ENCODE measurements at regions not wholly inside any gene's neighbourhood (a gene's known extent, or its start where the extent isn't known, plus 50 kb on each side); places are given as distances from the start of the nearest gene placed in this dataset.

DNA sequence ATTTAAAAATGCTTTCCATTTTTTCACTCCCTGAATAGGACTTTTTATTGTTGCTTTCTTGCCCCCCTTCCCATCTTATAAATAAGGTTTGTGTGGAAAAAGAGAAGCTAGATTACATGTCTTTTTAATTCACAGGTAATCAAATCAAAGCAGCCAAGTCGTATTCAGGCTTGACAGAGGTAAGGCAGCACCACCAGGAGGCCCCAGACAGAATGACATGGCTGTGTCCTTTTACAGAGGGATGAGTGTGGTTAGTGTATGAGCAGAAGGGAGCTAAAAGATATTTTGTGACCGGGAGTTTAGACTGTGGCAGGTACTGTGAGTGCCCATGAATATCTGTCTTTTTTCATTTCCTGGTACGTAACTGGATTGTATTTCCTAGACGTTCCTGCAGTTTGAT is 596.1 kb downstream of the ETNK1 start:
- intact Hi-C loops (cut with DNase I; ENCODE audit: low total_unique reads), result no loop called here

DNA sequence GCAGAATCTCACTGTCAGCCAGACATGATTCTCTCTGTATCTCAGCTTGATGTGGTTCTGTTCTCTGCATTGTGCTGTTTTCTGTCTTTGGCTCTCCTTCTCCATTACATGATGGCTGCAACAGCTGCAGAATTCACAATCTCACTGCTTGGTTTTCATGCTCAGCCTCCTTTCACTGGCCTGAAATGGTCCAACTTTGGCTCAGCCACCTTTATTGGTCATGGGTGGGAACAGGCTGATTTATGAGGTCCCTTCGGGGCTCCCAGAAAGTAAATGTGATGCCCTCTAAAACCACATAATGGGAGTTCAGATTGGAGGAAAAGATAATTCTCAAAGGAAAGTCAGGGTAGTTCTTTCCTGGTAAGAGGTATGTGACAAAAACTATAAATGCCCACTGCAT is 597.0 kb downstream of the ETNK1 start:
- no peak overlapping the region for H3K27ac ChIP-seq
- intact Hi-C loops (cut with DNase I; ENCODE audit: low total_unique reads), result no loop called here
- no peak for TF ChIP-seq CTCF (IDR thresholded peaks at IDR 0.05)
- TF ChIP-seq POLR2A (IDR thresholded peaks at IDR 0.05), result no peak
- no peak for TF ChIP-seq POLR2AphosphoS5 (IDR thresholded peaks at IDR 0.05)
- DNase-seq (ENCODE audit: low spot score in 2 of 2), result no peak
- H3K27me3 ChIP-seq, result no peaks in the 10 kb centered on the region
- H3K4me3 ChIP-seq, result no peak overlapping the region
- no peaks in the 10 kb centered on the region for H3K4me1 ChIP-seq
- no peaks in the 10 kb centered on the region for H3K9me3 ChIP-seq
- no peaks in the 10 kb centered on the region for H3K36me3 ChIP-seq

More for the DNA sequence above, 596.1 kb downstream of the ETNK1 start:
- H3K36me3 ChIP-seq, result no peaks in the 10 kb centered on the region
- no peak overlapping the region for H3K27ac ChIP-seq
- TF ChIP-seq CTCF (IDR thresholded peaks at IDR 0.05), result no peak
- no peak overlapping the region for H3K4me3 ChIP-seq
- no peak for DNase-seq (ENCODE audit: low spot score in 2 of 2)
- peaks cover 2 to 4% of the 10 kb centered on the region in 2 donors for H3K9me3 ChIP-seq
- no peaks in the 10 kb centered on the region for H3K4me1 ChIP-seq
- H3K27me3 ChIP-seq, result no peaks in the 10 kb centered on the region

DNA sequence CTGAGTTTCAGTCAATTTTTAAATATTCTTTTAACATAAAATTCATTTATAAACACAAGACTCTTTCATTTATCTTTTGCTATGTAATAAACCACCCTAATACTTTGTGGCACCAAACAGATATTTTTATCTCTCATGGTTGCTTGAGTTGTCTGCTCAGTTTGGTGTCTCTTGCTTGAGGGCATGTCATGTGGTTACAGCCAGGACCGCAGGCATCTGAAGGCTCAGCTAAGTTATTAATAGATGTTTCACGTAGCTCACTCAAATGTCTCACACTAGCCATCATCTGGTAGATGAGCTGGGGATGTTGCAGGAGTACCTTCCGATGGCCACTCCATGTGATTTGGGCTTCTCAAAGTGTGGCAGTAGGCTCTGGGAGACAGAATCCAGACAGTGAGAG is 597.8 kb downstream of the ETNK1 start:
- Histone ChIP-seq H3K27me3 (no peaks in the 10 kb centered on the region), H3K4me1 (no peaks in the 10 kb centered on the region), H3K27ac (no peak overlapping the region), H3K4me3 (no peak overlapping the region), H3K9me3 (no peaks in the 10 kb centered on the region), H3K36me3 (no peaks in the 10 kb centered on the region)
- TF ChIP-seq POLR2A (IDR thresholded peaks at IDR 0.05) (no peak), POLR2AphosphoS5 (IDR thresholded peaks at IDR 0.05) (no peak), CTCF (IDR thresholded peaks at IDR 0.05) (no peak)
- no peak for DNase-seq (ENCODE audit: low spot score in 2 of 2)
- intact Hi-C loops (cut with DNase I; ENCODE audit: low total_unique reads), result no loop called here

DNA sequence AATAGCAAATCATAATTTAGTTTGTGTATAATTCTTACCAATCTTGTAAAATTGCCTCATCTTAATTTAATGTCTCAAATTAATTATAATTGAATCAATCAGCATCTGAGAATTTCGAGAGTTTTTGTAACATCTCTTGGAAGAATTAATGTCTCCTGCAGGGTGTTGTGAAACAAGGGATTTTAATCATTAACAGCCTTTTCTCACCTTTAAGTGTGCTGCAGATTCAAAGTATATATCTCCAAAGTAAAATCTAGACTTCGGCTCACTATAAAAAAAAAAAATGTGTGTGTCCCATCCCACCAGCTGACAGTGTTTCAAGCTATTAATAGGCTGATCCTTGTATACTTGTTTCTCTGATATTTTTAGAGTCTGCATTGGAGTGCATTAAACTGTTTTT is 603.1 kb downstream of the ETNK1 start:
- TF ChIP-seq CTCF (IDR thresholded peaks at IDR 0.05) (no peak), POLR2A (IDR thresholded peaks at IDR 0.05) (no peak), POLR2AphosphoS5 (IDR thresholded peaks at IDR 0.05) (no peak)
- Histone ChIP-seq H3K9me3 (no peaks in the 10 kb centered on the region), H3K4me3 (no peak overlapping the region), H3K36me3 (no peaks in the 10 kb centered on the region), H3K27ac (no peak overlapping the region), H3K27me3 (no peaks in the 10 kb centered on the region), H3K4me1 (no peaks in the 10 kb centered on the region)
- DNase-seq (ENCODE audit: low spot score in 2 of 2), result no peak
- intact Hi-C loops (cut with DNase I; ENCODE audit: low total_unique reads), result no loop called here

GRCh38 chr12:23230899-23231298 is 605.9 kb downstream of the ETNK1 start:
- Histone ChIP-seq H3K27me3 (no peaks in the 10 kb centered on the region), H3K27ac (no peak overlapping the region), H3K36me3 (no peaks in the 10 kb centered on the region), H3K9me3 (no peaks in the 10 kb centered on the region), H3K4me3 (no peak overlapping the region), H3K4me1 (no peaks in the 10 kb centered on the region)
- intact Hi-C loops (cut with DNase I; ENCODE audit: low total_unique reads), result no loop called here
- no peak for TF ChIP-seq POLR2AphosphoS5 (IDR thresholded peaks at IDR 0.05)
- TF ChIP-seq POLR2A (IDR thresholded peaks at IDR 0.05), result no peak
- TF ChIP-seq CTCF (IDR thresholded peaks at IDR 0.05), result no peak
- no peak for DNase-seq (ENCODE audit: low spot score in 2 of 2)

All from breast epithelium (tissue), 4 donors.